ENCODE measurements at regions not wholly inside any gene's neighbourhood (a gene's known extent, or its start where the extent isn't known, plus 50 kb on each side); places are given as distances from the start of the nearest gene placed in this dataset.

DNA sequence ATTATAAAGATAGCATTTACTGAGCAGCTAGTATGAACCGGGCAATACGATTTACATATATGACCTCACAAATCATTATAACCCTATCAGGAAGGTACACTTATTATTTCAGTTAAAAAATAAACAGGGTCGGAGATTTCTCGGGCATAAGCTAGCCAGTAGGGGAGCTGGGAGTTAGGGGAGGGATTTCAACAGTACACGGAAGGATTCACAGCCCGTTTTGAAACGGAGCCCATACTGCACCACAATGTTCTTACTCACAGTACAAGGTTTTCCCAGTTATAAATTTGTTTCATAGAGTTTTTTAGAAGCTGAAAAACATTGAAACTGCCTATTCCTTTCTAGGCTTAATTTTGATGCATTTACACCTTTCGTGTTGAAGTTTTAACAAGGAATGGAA lies 607.1 kb downstream of the HDGFL1 start:
- no peak for DNase-seq
- H3K27me3 ChIP-seq, result no peaks in the 10 kb centered on the region
- H3K4me1 ChIP-seq, result no peaks in the 10 kb centered on the region
- no peak overlapping the region for H3K9ac ChIP-seq (ENCODE audit: low read depth in 2 of 2, low read length in 2 of 2)
- H3K9me3 ChIP-seq, result no peaks in the 10 kb centered on the region
- TF ChIP-seq, protein P1, sequence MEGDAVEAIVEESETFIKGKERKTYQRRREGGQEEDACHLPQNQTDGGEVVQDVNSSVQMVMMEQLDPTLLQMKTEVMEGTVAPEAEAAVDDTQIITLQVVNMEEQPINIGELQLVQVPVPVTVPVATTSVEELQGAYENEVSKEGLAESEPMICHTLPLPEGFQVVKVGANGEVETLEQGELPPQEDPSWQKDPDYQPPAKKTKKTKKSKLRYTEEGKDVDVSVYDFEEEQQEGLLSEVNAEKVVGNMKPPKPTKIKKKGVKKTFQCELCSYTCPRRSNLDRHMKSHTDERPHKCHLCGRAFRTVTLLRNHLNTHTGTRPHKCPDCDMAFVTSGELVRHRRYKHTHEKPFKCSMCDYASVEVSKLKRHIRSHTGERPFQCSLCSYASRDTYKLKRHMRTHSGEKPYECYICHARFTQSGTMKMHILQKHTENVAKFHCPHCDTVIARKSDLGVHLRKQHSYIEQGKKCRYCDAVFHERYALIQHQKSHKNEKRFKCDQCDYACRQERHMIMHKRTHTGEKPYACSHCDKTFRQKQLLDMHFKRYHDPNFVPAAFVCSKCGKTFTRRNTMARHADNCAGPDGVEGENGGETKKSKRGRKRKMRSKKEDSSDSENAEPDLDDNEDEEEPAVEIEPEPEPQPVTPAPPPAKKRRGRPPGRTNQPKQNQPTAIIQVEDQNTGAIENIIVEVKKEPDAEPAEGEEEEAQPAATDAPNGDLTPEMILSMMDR (IDR thresholded peaks at IDR 0.05), result no peak
- intact Hi-C loops (cut with DNase I), result no loop called here
- no peak overlapping the region for H3K27ac ChIP-seq
- H3K4me3 ChIP-seq, result no peak overlapping the region
- H3K36me3 ChIP-seq, result no peaks in the 10 kb centered on the region

DNA sequence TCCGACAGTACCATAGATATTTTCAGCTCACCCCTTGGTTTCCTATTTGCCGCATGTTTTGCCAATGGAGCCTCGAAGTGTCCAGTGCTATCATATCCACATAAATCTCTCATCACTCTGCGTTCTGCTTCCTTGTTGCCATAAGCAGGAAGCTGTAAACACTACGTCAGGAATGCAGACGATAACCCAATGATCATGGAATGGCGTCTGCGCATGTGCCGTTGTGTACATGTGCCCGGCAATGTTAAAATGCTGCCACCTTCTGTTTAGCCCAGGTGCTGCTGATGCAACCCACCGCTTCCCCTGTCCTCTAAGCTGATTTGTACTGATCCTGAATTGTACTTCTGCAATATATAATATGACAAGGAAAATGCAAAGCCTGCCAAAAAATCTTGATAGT lies 607.5 kb downstream of the HDGFL1 start:
- TF ChIP-seq, protein P1 (IDR thresholded peaks at IDR 0.05), result no peak
- Histone ChIP-seq H3K9ac (ENCODE audit: low read depth in 2 of 2, low read length in 2 of 2) (no peak overlapping the region), H3K36me3 (no peaks in the 10 kb centered on the region), H3K27me3 (no peaks in the 10 kb centered on the region), H3K9me3 (no peaks in the 10 kb centered on the region), H3K4me1 (no peaks in the 10 kb centered on the region), H3K4me3 (no peak overlapping the region), H3K27ac (no peak overlapping the region)
- no peak for DNase-seq
- intact Hi-C loops (cut with DNase I), result no loop called here

DNA sequence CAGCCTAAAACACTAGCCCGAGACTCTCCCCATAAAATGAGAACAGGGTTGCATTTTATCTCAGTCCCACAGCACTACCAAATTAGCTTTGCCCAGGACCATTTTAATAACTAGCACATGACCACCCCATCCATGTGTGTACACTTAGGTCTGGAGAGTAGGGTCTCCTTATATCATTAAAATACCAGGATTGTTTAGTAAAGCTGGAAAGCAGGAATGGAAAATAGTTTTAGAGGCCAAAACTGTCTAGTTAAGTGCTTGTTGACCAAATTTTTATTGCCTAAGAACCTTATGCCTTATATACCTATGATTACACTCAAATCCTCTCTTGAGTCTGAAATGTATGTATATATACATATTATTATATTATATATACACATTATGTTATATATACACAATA lies 608.4 kb downstream of the HDGFL1 start:
- DNase-seq, result no peak
- Histone ChIP-seq H3K27me3 (no peaks in the 10 kb centered on the region), H3K4me1 (no peaks in the 10 kb centered on the region), H3K9me3 (no peaks in the 10 kb centered on the region), H3K27ac (no peak overlapping the region), H3K4me3 (no peak overlapping the region), H3K9ac (ENCODE audit: low read depth in 2 of 2, low read length in 2 of 2) (no peak overlapping the region), H3K36me3 (no peaks in the 10 kb centered on the region)
- TF ChIP-seq, protein P1 (IDR thresholded peaks at IDR 0.05), result no peak
- intact Hi-C loops (cut with DNase I), result no loop called here

DNA sequence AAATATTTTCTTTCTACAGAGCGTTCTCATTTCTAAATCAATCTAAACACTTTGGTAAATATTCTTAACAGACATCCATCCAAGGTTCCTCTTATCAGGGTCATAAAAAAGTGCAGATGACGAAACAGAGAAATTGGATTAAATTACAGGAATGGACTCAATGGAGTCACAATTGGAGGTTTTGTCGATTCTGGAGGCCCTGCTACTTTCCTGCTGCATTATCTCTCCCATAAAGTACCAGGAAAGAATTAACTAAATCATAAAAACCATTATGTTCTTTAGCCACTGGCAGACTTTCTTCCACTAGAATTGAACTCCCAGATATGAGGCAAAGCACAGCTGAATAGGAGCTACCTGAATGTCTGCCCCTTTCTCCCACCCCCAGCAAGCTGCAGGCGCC lies 610.6 kb downstream of the HDGFL1 start:
- TF ChIP-seq, protein P1 (IDR thresholded peaks at IDR 0.05), result no peak
- Histone ChIP-seq H3K9ac (ENCODE audit: low read depth in 2 of 2, low read length in 2 of 2) (no peak overlapping the region), H3K27me3 (no peaks in the 10 kb centered on the region), H3K9me3 (no peaks in the 10 kb centered on the region), H3K27ac (no peak overlapping the region), H3K4me3 (no peak overlapping the region), H3K4me1 (no peaks in the 10 kb centered on the region), H3K36me3 (no peaks in the 10 kb centered on the region)
- DNase-seq, result no peak
- intact Hi-C loops (cut with DNase I), result no loop called here

DNA sequence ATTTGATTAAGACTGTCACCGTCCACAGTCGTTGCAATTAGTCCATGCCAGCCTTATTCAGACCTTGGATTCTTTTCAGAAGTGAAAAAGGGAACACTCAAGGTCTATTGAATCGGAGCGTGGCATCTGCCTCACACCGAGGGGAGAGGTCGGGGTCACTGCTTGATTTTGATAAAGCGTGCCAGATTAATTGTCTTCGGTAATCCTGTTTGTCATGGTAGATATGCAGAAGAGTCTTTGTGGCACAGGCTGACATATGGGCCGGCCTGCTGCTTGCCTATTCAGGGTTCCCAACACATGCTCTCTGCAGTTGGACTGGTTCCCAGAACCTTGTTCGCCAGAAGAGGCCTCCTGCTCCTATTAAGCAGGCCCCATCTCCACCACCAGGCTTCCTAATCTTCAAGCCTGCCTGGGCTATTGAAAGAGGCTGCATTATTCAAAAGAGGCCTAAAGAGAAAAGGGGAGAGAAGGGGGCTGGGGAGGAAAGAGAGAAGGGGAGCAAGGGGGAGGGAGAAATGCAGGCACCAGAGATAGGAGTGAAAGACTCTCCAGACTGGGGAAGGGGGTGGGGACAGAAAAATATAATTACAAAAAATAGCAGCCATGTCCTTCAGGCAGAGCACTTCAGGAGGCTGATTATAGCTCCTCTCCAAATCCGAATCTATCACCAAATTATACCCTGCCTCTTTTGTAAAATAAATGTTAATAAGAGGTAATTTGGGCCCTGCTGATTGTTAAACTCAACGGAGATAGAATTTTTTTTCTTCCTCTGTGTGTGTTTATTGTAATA lies 611.3 kb downstream of the HDGFL1 start:
- H3K9ac ChIP-seq (ENCODE audit: low read depth in 2 of 2, low read length in 2 of 2), result no peak overlapping the region
- no peak overlapping the region for H3K27ac ChIP-seq
- H3K27me3 ChIP-seq, result no peaks in the 10 kb centered on the region
- DNase-seq, result peak; percentile 20
- H3K9me3 ChIP-seq, result no peaks in the 10 kb centered on the region
- no peak overlapping the region for H3K4me3 ChIP-seq
- H3K36me3 ChIP-seq, result no peaks in the 10 kb centered on the region
- intact Hi-C loops (cut with DNase I), result no loop called here
- H3K4me1 ChIP-seq, result no peaks in the 10 kb centered on the region
- TF ChIP-seq, protein P1 (IDR thresholded peaks at IDR 0.05), result no peak
